ENCODE measurements at regions not wholly inside any gene's neighbourhood (a gene's known extent, or its start where the extent isn't known, plus 50 kb on each side); places are given as distances from the start of the nearest gene placed in this dataset.

GRCh38 chr18:51957001-51957400 lies 383.0 kb upstream of the DCC start:
- DNase-seq: no peak
- Mint-ChIP-seq H3K4me1 (no peaks in the 10 kb centered on the region), H3K36me3 (peaks cover 0 to 4% (median 0%) of the 10 kb centered on the region in 3 donors), H3K4me3 (no peak overlapping the region), H3K27ac (no peak overlapping the region), H3K27me3 (peaks cover 0 to 9% (median 0%) of the 10 kb centered on the region in 5 donors), H3K9me3 (peaks cover 0 to 8% (median 3%) of the 10 kb centered on the region in 9 donors)
- POLR2A ChIA-PET: no interaction called here
- ATAC-seq: no peak

- no peak for DNase-seq
- Mint-ChIP-seq H3K4me3 (no peak overlapping the region), H3K9me3 (peaks cover 0 to 9% (median 2%) of the 10 kb centered on the region in 9 donors), H3K27ac (no peak overlapping the region), H3K4me1 (no peaks in the 10 kb centered on the region), H3K27me3 (no peaks in the 10 kb centered on the region), H3K36me3 (no peaks in the 10 kb centered on the region)
- POLR2A ChIA-PET: no interaction called here
- ATAC-seq: no peak
Measured at GRCh38 chr18:51980101-51980500, 359.9 kb upstream of the DCC start.

- H3K27me3 Mint-ChIP-seq: peaks cover 0 to 5% (median 0%) of the 10 kb centered on the region in 5 donors
- no peak overlapping the region for H3K27ac Mint-ChIP-seq
- DNase-seq (no peak), ATAC-seq (no peak)
- no peak overlapping the region for H3K4me3 Mint-ChIP-seq
- no peaks in the 10 kb centered on the region for H3K36me3 Mint-ChIP-seq
- H3K9me3 Mint-ChIP-seq: peaks cover 0 to 9% (median 0%) of the 10 kb centered on the region in 9 donors
- H3K4me1 Mint-ChIP-seq: no peaks in the 10 kb centered on the region
- POLR2A ChIA-PET: no interaction called here
Measured at GRCh38 chr18:51988277-51988676, 351.7 kb upstream of the DCC start.

GRCh38 chr18:51997129-51997528 lies 342.9 kb upstream of the DCC start:
- Mint-ChIP-seq H3K4me3 (no peak overlapping the region), H3K27me3 (peaks cover 0 to 5% (median 0%) of the 10 kb centered on the region in 5 donors), H3K4me1 (no peaks in the 10 kb centered on the region), H3K9me3 (peaks cover 0 to 3% (median 0%) of the 10 kb centered on the region in 9 donors), H3K27ac (no peak overlapping the region), H3K36me3 (no peaks in the 10 kb centered on the region)
- POLR2A ChIA-PET: no interaction called here
- DNase-seq: no peak
- no peak for ATAC-seq

- POLR2A ChIA-PET: no interaction called here
- DNase-seq (no peak), ATAC-seq (no peak)
- Mint-ChIP-seq H3K27me3 (peaks cover 0 to 3% (median 0%) of the 10 kb centered on the region in 5 donors), H3K36me3 (no peaks in the 10 kb centered on the region), H3K9me3 (peaks cover 0 to 3% (median 0%) of the 10 kb centered on the region in 9 donors), H3K4me3 (no peak overlapping the region), H3K4me1 (no peaks in the 10 kb centered on the region), H3K27ac (no peak overlapping the region)
Measured at GRCh38 chr18:51998066-51998465, 341.9 kb upstream of the DCC start.

- Mint-ChIP-seq H3K9me3 (peaks cover 0 to 3% (median 0%) of the 10 kb centered on the region in 9 donors), H3K36me3 (no peaks in the 10 kb centered on the region)
Measured at GRCh38 chr18:51998711-51999110, 341.3 kb upstream of the DCC start.

GRCh38 chr18:51999351-51999750 lies 340.6 kb upstream of the DCC start:
- no peak for ATAC-seq
- no peak for DNase-seq
- POLR2A ChIA-PET: no interaction called here
- peaks cover 0 to 3% (median 0%) of the 10 kb centered on the region in 5 donors for H3K27me3 Mint-ChIP-seq
- no peaks in the 10 kb centered on the region for H3K4me1 Mint-ChIP-seq
- no peaks in the 10 kb centered on the region for H3K36me3 Mint-ChIP-seq
- H3K4me3 Mint-ChIP-seq: no peak overlapping the region
- H3K27ac Mint-ChIP-seq: no peak overlapping the region
- H3K9me3 Mint-ChIP-seq: peaks cover 0 to 3% (median 0%) of the 10 kb centered on the region in 9 donors

More at GRCh38 chr18:51998711-51999110, 341.3 kb upstream of the DCC start:
- Mint-ChIP-seq H3K27ac (no peak overlapping the region), H3K27me3 (peaks cover 0 to 3% (median 0%) of the 10 kb centered on the region in 5 donors), H3K4me1 (no peaks in the 10 kb centered on the region), H3K4me3 (no peak overlapping the region)
- no peak for ATAC-seq
- POLR2A ChIA-PET: no interaction called here
- no peak for DNase-seq

- Mint-ChIP-seq H3K36me3 (no peaks in the 10 kb centered on the region), H3K27me3 (peaks cover 0 to 3% (median 0%) of the 10 kb centered on the region in 5 donors), H3K4me3 (no peak overlapping the region), H3K27ac (no peak overlapping the region), H3K4me1 (no peaks in the 10 kb centered on the region), H3K9me3 (peaks cover 0 to 3% (median 0%) of the 10 kb centered on the region in 9 donors)
- ATAC-seq (no peak), DNase-seq (no peak)
- POLR2A ChIA-PET: no interaction called here
Measured at GRCh38 chr18:52000435-52000834, 339.6 kb upstream of the DCC start.

GRCh38 chr18:52001106-52001505 lies 338.9 kb upstream of the DCC start:
- POLR2A ChIA-PET: no interaction called here
- H3K9me3 Mint-ChIP-seq: peaks cover 0 to 3% (median 0%) of the 10 kb centered on the region in 9 donors
- no peaks in the 10 kb centered on the region for H3K4me1 Mint-ChIP-seq
- H3K27ac Mint-ChIP-seq: no peak overlapping the region
- no peaks in the 10 kb centered on the region for H3K36me3 Mint-ChIP-seq
- no peak overlapping the region for H3K4me3 Mint-ChIP-seq
- ATAC-seq (no peak), DNase-seq (no peak)
- peaks cover 0 to 2% (median 0%) of the 10 kb centered on the region in 5 donors for H3K27me3 Mint-ChIP-seq

GRCh38 chr18:52002600-52002999 lies 337.4 kb upstream of the DCC start:
- POLR2A ChIA-PET: no interaction called here
- Mint-ChIP-seq H3K9me3 (peaks cover 0 to 3% (median 0%) of the 10 kb centered on the region in 9 donors), H3K27ac (no peak overlapping the region), H3K4me1 (no peaks in the 10 kb centered on the region), H3K27me3 (peaks cover 0 to 2% (median 0%) of the 10 kb centered on the region in 5 donors), H3K36me3 (no peaks in the 10 kb centered on the region), H3K4me3 (no peak overlapping the region)
- DNase-seq (no peak), ATAC-seq (no peak)

GRCh38 chr18:52007105-52007504 lies 332.9 kb upstream of the DCC start:
- POLR2A ChIA-PET: no interaction called here
- Mint-ChIP-seq H3K4me3 (no peak overlapping the region), H3K36me3 (no peaks in the 10 kb centered on the region), H3K4me1 (no peaks in the 10 kb centered on the region), H3K27me3 (peaks cover 0 to 2% (median 0%) of the 10 kb centered on the region in 5 donors), H3K9me3 (peaks cover 0 to 7% (median 0%) of the 10 kb centered on the region in 9 donors), H3K27ac (no peak overlapping the region)
- ATAC-seq: no peak
- DNase-seq: no peak

GRCh38 chr18:52008330-52008729 lies 331.7 kb upstream of the DCC start:
- ATAC-seq (no peak), DNase-seq (no peak)
- POLR2A ChIA-PET: no interaction called here
- Mint-ChIP-seq H3K36me3 (no peaks in the 10 kb centered on the region), H3K4me3 (no peak overlapping the region), H3K4me1 (no peaks in the 10 kb centered on the region), H3K27me3 (peaks cover 0 to 2% (median 0%) of the 10 kb centered on the region in 5 donors), H3K9me3 (peaks cover 0 to 7% (median 0%) of the 10 kb centered on the region in 9 donors), H3K27ac (no peak overlapping the region)

GRCh38 chr18:52008736-52009135 lies 331.3 kb upstream of the DCC start:
- Mint-ChIP-seq H3K9me3 (peaks cover 0 to 7% (median 0%) of the 10 kb centered on the region in 9 donors), H3K4me1 (no peaks in the 10 kb centered on the region), H3K4me3 (no peak overlapping the region), H3K36me3 (no peaks in the 10 kb centered on the region), H3K27me3 (peaks cover 0 to 2% (median 0%) of the 10 kb centered on the region in 5 donors), H3K27ac (no peak overlapping the region)
- POLR2A ChIA-PET: no interaction called here
- ATAC-seq (no peak), DNase-seq (no peak)

GRCh38 chr18:52009958-52010357 lies 330.0 kb upstream of the DCC start:
- Mint-ChIP-seq H3K36me3 (no peaks in the 10 kb centered on the region), H3K27me3 (no peaks in the 10 kb centered on the region), H3K27ac (no peak overlapping the region), H3K4me3 (no peak overlapping the region), H3K9me3 (peaks cover 0 to 7% (median 0%) of the 10 kb centered on the region in 9 donors), H3K4me1 (no peaks in the 10 kb centered on the region)
- ATAC-seq: no peak
- DNase-seq: no peak
- POLR2A ChIA-PET: no interaction called here

All from naive thymus-derived CD8-positive, alpha-beta T cell (primary cell).